ENCODE measurements at regions not wholly inside any gene's neighbourhood (a gene's known extent, or its start where the extent isn't known, plus 50 kb on each side); places are given as distances from the start of the nearest gene placed in this dataset.

GRCh38 chr16:49112754-49113153 is 168.9 kb downstream of the CBLN1 start:
- TF ChIP-seq TAF1 (IDR thresholded peaks at IDR 0.05; ENCODE audit: borderline replicate concordance, low read depth, low read length) (no peak), POLR2A (IDR thresholded peaks at IDR 0.05; ENCODE audit: low read depth, low read length) (no peak)

Measured in GM12892 (cell line).